Kidney tubule cell (primary cell): ENCODE measurements at regions not wholly inside any gene's neighbourhood (a gene's known extent, or its start where the extent isn't known, plus 50 kb on each side); places are given as distances from the start of the nearest gene placed in this dataset.

ENCODE experiments used
- DNase-seq: peaks from one replicate; pipeline ENCODE4 v3.0.0-alpha.2; 2018; ENCODE audit warnings: low spot score

- DNase-seq = peak; percentile 98
Measured at GRCh38 chr9:105064248-105065097, 136.5 kb upstream of the ABCA1 start.

DNA sequence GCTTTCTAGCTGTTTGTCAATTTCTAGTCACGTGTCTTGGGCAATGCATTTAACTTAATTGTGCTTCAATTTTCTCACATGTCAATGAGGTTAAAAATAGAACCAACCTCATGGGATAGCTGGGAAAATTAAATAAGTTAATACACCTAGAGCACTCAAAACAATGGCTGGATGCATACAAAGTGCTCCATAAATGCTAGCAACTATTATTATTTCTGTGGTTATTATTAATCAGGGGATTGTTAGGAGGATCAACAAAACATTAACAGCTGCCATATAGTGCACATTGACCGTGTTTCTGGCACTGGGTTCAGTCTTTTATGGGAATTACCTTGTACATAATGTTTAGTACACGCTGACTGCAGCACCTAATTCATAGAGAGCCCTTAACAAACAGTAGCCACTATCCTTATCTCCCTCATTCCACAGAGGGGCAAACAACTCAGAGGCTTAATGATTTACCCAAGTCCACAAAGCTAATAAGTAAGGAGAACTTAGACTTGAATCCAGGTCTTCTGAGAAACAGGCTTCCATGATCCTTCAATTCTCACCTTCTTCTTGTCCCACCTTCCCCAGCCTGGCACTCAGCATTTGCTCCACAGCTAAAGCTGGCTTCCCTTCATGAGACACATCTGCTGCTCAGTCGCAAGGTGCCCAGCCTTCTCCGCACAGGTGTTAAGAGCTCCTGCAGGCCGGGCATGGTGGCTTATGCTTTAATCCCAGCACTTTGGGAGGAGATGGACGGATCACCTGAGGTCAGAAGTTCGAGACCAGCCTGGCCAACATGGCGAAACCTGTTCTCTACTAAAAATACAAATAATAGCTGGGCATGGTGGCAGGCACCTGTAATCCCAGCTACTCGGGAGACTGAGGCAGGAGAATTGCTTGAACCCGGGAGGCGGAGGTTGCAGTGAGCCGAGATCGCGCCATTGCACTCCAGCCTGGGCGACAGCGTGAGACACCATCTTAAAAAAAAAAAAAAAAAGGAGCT, 137.4 kb upstream of the ABCA1 start:
- DNase-seq = peak; percentile 57

- no peak for DNase-seq
Measured at GRCh38 chr9:105066275-105066865, 138.4 kb upstream of the ABCA1 start.

- peak; percentile 99 for DNase-seq
Measured at GRCh38 chr9:105067895-105068580, 140.1 kb upstream of the ABCA1 start.

DNA sequence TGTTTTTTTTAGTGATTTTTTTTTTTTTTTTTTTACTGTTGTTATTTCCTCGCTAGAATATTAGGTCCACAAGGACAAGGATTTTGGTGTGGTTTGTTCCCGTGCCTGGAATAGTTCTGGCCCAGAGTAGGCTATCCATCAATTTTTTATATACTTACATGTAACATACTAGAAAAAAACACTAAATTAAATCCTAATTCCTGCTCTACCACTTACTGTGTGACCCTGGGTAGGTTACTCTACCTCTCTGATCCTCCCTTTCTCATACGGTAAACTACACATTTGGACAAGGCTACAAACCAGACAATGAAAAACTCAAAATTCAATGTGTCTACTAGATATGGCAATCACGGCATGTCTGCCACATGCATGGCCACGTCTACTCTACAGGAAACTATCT, 141.3 kb upstream of the ABCA1 start:
- DNase-seq = no peak

DNA sequence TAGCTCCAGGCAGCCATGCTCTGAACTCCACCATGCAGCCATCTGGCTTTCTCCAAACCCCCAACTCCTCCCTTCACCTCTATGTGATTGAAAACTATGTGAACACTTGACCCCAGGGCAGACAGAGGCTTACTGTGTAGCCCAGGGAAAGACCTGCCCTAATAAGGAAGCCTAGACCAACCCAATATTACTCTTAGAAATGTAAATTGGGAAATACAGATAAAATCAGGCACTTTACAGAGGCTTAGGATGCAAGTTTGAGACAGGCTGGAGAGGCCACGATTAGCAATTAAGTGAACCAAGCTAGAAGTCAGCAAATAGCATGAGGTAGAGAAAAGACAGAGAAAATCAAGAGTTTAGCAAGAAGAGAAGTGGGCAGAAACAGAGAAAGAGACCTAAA, 141.7 kb upstream of the ABCA1 start:
- no peak for DNase-seq

- no peak for DNase-seq
Measured at GRCh38 chr9:105070176-105070575, 142.2 kb upstream of the ABCA1 start.

DNA sequence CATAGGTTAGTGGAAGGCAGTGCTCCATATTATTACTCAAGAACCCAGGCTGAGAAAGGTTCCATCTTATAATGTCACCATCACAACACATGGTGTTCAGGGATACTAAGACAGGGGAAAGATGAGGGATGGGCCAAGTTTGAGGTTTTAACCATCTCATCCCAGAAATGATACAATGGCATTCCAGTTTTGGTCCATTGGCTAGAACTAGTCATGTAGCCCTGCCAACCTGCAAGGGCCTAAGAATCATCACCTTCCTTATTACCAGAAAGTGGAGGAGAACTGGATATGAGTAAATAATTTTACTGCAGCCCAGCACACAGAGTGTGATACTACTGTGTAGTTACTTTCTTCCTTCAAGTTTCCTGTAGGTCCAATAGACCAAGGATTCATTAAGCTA, 144.5 kb upstream of the ABCA1 start:
- DNase-seq = peak; percentile 77

- no peak for DNase-seq
Measured at GRCh38 chr9:105073147-105073546, 145.2 kb upstream of the ABCA1 start.

DNA sequence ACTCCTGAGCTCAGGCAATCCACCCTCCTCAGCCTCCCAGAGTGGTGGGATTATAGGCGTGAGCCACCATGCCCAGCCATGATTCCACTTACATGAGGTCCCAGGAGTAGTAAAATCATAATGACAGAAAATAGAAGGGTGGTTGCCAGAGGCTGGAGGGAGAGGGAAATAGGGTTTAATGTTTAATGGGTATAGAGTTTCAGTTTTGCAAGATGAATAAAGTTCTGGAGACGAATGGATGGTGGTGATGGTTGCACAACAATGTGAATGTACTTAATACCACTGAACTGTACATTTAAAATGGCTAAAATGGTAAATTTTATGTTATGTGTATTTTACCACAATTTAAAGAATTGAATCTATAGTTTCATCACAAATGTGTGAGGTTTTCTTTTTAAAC, 146.5 kb upstream of the ABCA1 start:
- DNase-seq = no peak

GRCh38 chr9:105076729-105077128, 148.8 kb upstream of the ABCA1 start:
- no peak for DNase-seq

GRCh38 chr9:105079457-105079856, 151.5 kb upstream of the ABCA1 start:
- no peak for DNase-seq

DNA sequence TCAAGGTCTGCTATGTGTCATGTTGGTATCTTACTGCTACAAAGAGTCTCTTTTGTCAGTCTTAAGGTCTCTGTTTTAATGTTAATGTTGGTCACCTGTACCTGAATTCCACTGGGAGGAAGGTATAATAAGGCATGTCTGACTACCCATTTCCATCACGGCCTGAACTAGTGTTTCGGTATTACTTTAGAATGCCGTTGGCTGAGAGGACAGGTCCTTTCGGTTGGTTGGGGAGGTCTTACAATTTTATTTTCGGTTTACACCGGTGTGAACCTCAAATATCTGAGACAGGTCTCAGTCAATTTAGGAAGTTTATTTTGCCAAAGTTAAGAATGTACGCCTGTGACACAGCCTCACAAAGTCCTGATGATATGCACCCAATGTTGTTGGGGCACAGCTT, 154.9 kb upstream of the ABCA1 start:
- no peak for DNase-seq

DNA sequence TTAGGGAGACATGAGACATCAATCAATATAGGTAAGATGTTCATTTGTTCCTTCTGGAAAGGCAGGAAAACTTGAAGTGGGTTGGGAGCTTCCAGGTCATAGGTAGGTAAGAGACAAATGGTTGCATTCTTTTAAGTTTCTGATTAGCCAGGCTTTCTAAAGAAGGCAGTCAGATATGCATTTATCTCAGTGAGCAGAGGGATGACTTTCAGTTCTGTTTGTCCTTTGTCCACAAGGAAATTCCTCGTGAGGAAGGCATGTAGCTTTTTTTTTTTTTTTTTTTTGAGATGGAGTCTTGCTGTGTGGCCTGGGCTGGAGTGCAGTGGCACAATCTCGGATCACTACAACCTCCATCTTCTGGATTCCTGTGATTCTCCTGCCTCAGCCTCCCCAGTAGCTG, 155.3 kb upstream of the ABCA1 start:
- peak; percentile 56 for DNase-seq

- DNase-seq = no peak
Measured at GRCh38 chr9:105087910-105088898, 156.2 kb upstream of the SLC44A1 start.

DNA sequence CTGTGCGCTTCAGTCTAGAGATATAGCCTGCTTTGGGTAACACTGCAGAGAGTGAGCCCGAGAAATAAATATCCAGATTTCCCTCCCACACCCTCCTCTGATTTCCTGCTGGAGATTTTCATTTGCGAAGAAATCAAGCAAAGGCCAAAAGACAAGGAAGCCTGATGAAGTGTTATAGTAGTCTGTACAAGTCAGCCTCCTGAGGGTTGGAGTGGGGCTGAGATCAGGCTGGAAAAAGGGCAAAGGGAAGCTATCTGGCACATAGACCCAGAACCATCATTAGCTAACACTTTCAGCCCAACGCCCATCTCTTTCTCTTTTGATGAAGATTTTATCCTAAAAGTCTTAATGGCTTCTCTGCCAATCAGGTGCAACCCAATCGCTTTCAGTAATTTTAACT, 154.6 kb upstream of the SLC44A1 start:
- no peak for DNase-seq

- no peak for DNase-seq
Measured at GRCh38 chr9:105091004-105091640, 153.3 kb upstream of the SLC44A1 start.

- no peak for DNase-seq
Measured at GRCh38 chr9:105093685-105094084, 150.8 kb upstream of the SLC44A1 start.

DNA sequence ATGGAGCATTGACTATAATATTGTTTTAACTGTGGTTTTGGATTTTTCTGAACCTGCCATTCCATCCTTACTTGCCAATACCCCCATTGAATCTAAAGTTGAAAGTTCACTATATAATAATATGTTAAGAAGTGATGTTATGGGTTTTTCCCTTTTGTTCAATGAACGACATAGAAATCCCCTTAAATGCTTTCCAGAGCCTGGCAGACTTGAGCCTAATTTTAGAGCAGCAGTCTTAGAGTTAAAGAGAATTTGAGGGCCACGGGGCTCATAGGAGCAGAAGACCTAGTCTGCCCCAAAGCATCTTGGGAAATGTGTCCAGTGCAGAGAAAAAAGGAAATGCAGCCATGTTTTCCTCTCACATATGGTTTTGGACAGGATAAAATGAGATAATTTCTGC, 146.1 kb upstream of the SLC44A1 start:
- no peak for DNase-seq

DNA sequence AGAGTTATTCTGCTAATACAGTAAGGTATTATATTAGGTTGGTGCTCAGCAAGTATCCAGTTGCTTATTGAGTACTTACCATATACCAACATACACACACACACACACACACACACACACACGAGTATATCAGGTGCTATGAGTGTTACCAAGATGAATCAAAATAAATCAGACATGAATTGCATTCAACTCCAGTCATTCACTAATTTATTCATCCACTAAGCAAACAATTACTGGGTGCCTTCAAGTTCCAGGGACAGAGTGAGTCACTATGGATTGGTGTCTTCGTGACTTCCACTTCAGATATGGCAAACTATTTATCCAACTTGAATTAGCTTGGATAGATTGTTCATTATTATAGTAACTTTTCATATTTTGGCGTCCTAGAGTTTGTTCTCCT, 140.7 kb upstream of the SLC44A1 start:
- DNase-seq = peak; percentile 89
